ENCODE measurements at regions not wholly inside any gene's neighbourhood (a gene's known extent, or its start where the extent isn't known, plus 50 kb on each side); places are given as distances from the start of the nearest gene placed in this dataset.

GRCh38 chr7:149568218-149568617 is 70.6 kb upstream of the ZNF746 start:
- Histone ChIP-seq H3K4me3 (ENCODE audit: low read depth in 1 of 2, low read length in 2 of 2) (no peak overlapping the region), H3K27me3 (ENCODE audit: insufficient read depth, low read length, poor library complexity) (no peaks in the 10 kb centered on the region), H3K9me3 (ENCODE audit: insufficient read depth, low read length, severe bottlenecking) (peaks cover 21% of the 10 kb centered on the region), H3K27ac (ENCODE audit: low read length) (no peak overlapping the region), H3K4me1 (ENCODE audit: insufficient read depth, low read length) (no peaks in the 10 kb centered on the region), H4K20me1 (ENCODE audit: insufficient read depth, low read length) (no peaks in the 10 kb centered on the region), H3K4me2 (ENCODE audit: insufficient read depth, low read length) (no peak overlapping the region), H2AFZ (ENCODE audit: low read depth, low read length) (no peak overlapping the region), H3K79me2 (ENCODE audit: insufficient read depth, low read length) (peaks cover 38% of the 10 kb centered on the region), H3K36me3 (ENCODE audit: insufficient read depth, low read length) (peaks cover 71% of the 10 kb centered on the region), H3K9ac (ENCODE audit: low read depth, low read length) (no peak overlapping the region)
- DNase-seq: no peak
- ATAC-seq (ENCODE audit: insufficient read depth, low read depth): no peak
- TF ChIP-seq EZH2 (IDR thresholded peaks at IDR 0.05; ENCODE audit: borderline replicate concordance, low read depth, low read length, severe bottlenecking): no peak
- no peak for TF ChIP-seq CTCF (IDR thresholded peaks at IDR 0.05; ENCODE audit: borderline replicate concordance, extremely low read depth, low read length, poor library complexity, severe bottlenecking)

- no peak for ATAC-seq (ENCODE audit: insufficient read depth, low read depth)
- Histone ChIP-seq H3K36me3 (ENCODE audit: insufficient read depth, low read length) (peaks cover 77% of the 10 kb centered on the region), H3K27me3 (ENCODE audit: insufficient read depth, low read length, poor library complexity) (no peaks in the 10 kb centered on the region), H3K4me2 (ENCODE audit: insufficient read depth, low read length) (no peak overlapping the region), H3K4me1 (ENCODE audit: insufficient read depth, low read length) (no peaks in the 10 kb centered on the region), H2AFZ (ENCODE audit: low read depth, low read length) (no peak overlapping the region), H3K9me3 (ENCODE audit: insufficient read depth, low read length, severe bottlenecking) (peaks cover 21% of the 10 kb centered on the region), H3K27ac (ENCODE audit: low read length) (no peak overlapping the region), H3K79me2 (ENCODE audit: insufficient read depth, low read length) (peaks cover 38% of the 10 kb centered on the region), H4K20me1 (ENCODE audit: insufficient read depth, low read length) (no peaks in the 10 kb centered on the region), H3K9ac (ENCODE audit: low read depth, low read length) (no peak overlapping the region), H3K4me3 (ENCODE audit: low read depth in 1 of 2, low read length in 2 of 2) (no peak overlapping the region)
- no peak for TF ChIP-seq CTCF (IDR thresholded peaks at IDR 0.05; ENCODE audit: borderline replicate concordance, extremely low read depth, low read length, poor library complexity, severe bottlenecking)
- TF ChIP-seq EZH2 (IDR thresholded peaks at IDR 0.05; ENCODE audit: borderline replicate concordance, low read depth, low read length, severe bottlenecking): no peak
- DNase-seq: no peak
Measured at GRCh38 chr7:149566103-149566502, 68.5 kb upstream of the ZNF746 start.

- Histone ChIP-seq H3K79me2 (ENCODE audit: insufficient read depth, low read length) (peaks cover 32% of the 10 kb centered on the region), H3K4me2 (ENCODE audit: insufficient read depth, low read length) (no peak overlapping the region), H3K4me1 (ENCODE audit: insufficient read depth, low read length) (no peaks in the 10 kb centered on the region), H4K20me1 (ENCODE audit: insufficient read depth, low read length) (no peaks in the 10 kb centered on the region), H2AFZ (ENCODE audit: low read depth, low read length) (no peak overlapping the region), H3K36me3 (ENCODE audit: insufficient read depth, low read length) (peaks cover 80% of the 10 kb centered on the region), H3K4me3 (ENCODE audit: low read depth in 1 of 2, low read length in 2 of 2) (no peak overlapping the region), H3K9ac (ENCODE audit: low read depth, low read length) (no peak overlapping the region), H3K27me3 (ENCODE audit: insufficient read depth, low read length, poor library complexity) (no peaks in the 10 kb centered on the region), H3K27ac (ENCODE audit: low read length) (no peak overlapping the region), H3K9me3 (ENCODE audit: insufficient read depth, low read length, severe bottlenecking) (peaks cover 12% of the 10 kb centered on the region)
- no peak for ATAC-seq (ENCODE audit: insufficient read depth, low read depth)
- TF ChIP-seq EZH2 (IDR thresholded peaks at IDR 0.05; ENCODE audit: borderline replicate concordance, low read depth, low read length, severe bottlenecking): no peak
- no peak for TF ChIP-seq CTCF (IDR thresholded peaks at IDR 0.05; ENCODE audit: borderline replicate concordance, extremely low read depth, low read length, poor library complexity, severe bottlenecking)
- no peak for DNase-seq
Measured at GRCh38 chr7:149565096-149565382, 67.4 kb upstream of the ZNF746 start.

All from DND-41 (cell line).